ENCODE measurements at regions not wholly inside any gene's neighbourhood (a gene's known extent, or its start where the extent isn't known, plus 50 kb on each side); places are given as distances from the start of the nearest gene placed in this dataset.

DNA sequence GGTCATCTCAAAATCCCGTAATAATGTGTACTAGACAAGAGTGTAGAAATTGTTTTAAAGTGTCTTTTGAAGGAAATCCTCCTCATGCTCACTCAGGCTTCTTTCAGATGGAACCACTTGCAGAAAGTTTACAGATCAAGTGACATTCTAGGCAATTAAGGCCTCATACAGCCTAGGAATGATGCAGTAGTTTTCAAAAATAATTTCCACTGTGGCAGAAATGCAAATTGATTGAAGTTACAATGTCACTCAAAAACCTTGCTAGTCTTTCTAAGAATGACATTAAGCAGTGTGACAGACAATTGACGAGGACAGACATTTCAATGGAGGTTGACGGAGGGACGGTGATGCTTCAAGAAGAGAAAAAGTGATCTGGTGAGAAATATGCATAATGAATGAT lies 53.5 kb upstream of the CDH8 start:
- ATAC-seq = no peak
- Histone ChIP-seq H3K4me3 (no peak overlapping the region), H3K27me3 (no peaks in the 10 kb centered on the region), H3K36me3 (no peaks in the 10 kb centered on the region), H3K9me3 (no peaks in the 10 kb centered on the region), H3K27ac (no peak overlapping the region), H3K4me1 (no peaks in the 10 kb centered on the region)
- intact Hi-C loops (cut with DNase I) = loop anchor here in 1 of 10 donors (10.0 kb wide), 1 partner anchor 1225 kb away; no protein-coding TSS in a partner anchor
- no peak for DNase-seq
- 87 to 88% (median 87%) methylated on average over 4 of the region's 4 CpGs for WGBS, 4 donors
- TF ChIP-seq, protein P1, sequence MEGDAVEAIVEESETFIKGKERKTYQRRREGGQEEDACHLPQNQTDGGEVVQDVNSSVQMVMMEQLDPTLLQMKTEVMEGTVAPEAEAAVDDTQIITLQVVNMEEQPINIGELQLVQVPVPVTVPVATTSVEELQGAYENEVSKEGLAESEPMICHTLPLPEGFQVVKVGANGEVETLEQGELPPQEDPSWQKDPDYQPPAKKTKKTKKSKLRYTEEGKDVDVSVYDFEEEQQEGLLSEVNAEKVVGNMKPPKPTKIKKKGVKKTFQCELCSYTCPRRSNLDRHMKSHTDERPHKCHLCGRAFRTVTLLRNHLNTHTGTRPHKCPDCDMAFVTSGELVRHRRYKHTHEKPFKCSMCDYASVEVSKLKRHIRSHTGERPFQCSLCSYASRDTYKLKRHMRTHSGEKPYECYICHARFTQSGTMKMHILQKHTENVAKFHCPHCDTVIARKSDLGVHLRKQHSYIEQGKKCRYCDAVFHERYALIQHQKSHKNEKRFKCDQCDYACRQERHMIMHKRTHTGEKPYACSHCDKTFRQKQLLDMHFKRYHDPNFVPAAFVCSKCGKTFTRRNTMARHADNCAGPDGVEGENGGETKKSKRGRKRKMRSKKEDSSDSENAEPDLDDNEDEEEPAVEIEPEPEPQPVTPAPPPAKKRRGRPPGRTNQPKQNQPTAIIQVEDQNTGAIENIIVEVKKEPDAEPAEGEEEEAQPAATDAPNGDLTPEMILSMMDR (IDR thresholded peaks at IDR 0.05) = no peak
- TF ChIP-seq POLR2A (IDR thresholded peaks at IDR 0.05) = no peak

- intact Hi-C loops (cut with DNase I) = loop anchor here in 1 of 10 donors (10.0 kb wide), 1 partner anchor 1224 kb away; no protein-coding TSS in a partner anchor
- H3K4me1 ChIP-seq = no peaks in the 10 kb centered on the region
- no peaks in the 10 kb centered on the region for H3K36me3 ChIP-seq
- no peak for DNase-seq
- H3K27me3 ChIP-seq = no peaks in the 10 kb centered on the region
- ATAC-seq = no peak
- 64 to 72% (median 69%) methylated on average over 5 of the region's 5 CpGs for WGBS, 4 donors
- H3K4me3 ChIP-seq = no peak overlapping the region
- H3K9me3 ChIP-seq = no peaks in the 10 kb centered on the region
- TF ChIP-seq POLR2A (IDR thresholded peaks at IDR 0.05) = no peak
- TF ChIP-seq, protein P1 (IDR thresholded peaks at IDR 0.05) = no peak
- H3K27ac ChIP-seq = no peak overlapping the region
Observed at GRCh38 chr16:62088731-62089410, 52.6 kb upstream of the CDH8 start.
